GM10248 (cell line): ENCODE measurements at regions not wholly inside any gene's neighbourhood (a gene's known extent, or its start where the extent isn't known, plus 50 kb on each side); places are given as distances from the start of the nearest gene placed in this dataset.

Experiments
- CTCF ChIA-PET: fragments of 300-600 bp; sonication (Branson Sonifier 250); formaldehyde crosslinking; extraction: SDS; loops from one replicate; lab custom pipeline; 2021; ENCODE audit warnings: antibody characterized with exemption; lab: Yijun Ruan, JAX
- POLR2A ChIA-PET: fragments of 350-650 bp; sonication (Branson Sonifier 250); formaldehyde crosslinking; extraction: SDS; loops from one replicate; lab custom pipeline; 2020; ENCODE audit warnings: antibody characterized with exemption; lab: Yijun Ruan, JAX
- DNase-seq: peaks from one replicate; pipeline ENCODE4 v3.0.0; 2012; ENCODE audit errors: extremely low spot score
- TF ChIP-seq, protein P1 (sequence below): IDR thresholded peaks from 2 replicates; pipeline ENCODE4 v1.5.1; 2012; ENCODE audit warnings: mild to moderate bottlenecking, low read depth; ENCODE audit errors: extremely low read depth, missing control alignments, control extremely low read depth

DNA sequence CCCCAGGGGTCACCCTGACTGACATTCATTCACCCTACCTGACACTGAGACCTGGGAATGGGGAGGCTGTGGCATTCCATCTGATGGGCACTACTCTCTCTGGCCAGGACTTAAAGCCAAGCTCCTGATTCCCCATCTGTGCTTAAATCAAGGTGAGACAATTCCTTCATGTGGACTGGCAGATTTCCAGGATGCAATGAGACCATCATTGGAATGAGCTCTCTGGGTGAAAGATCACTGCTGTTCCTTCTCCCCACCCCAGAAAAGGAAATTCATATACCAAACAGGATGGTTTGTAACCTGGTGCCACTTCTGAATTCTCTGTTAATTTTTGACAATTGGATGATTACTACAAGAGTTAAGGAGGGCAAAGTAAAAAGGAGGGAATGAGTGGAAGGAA, 354.8 kb downstream of the MID1IP1 start:
- POLR2A ChIA-PET: no interaction called here
- TF ChIP-seq, protein P1, sequence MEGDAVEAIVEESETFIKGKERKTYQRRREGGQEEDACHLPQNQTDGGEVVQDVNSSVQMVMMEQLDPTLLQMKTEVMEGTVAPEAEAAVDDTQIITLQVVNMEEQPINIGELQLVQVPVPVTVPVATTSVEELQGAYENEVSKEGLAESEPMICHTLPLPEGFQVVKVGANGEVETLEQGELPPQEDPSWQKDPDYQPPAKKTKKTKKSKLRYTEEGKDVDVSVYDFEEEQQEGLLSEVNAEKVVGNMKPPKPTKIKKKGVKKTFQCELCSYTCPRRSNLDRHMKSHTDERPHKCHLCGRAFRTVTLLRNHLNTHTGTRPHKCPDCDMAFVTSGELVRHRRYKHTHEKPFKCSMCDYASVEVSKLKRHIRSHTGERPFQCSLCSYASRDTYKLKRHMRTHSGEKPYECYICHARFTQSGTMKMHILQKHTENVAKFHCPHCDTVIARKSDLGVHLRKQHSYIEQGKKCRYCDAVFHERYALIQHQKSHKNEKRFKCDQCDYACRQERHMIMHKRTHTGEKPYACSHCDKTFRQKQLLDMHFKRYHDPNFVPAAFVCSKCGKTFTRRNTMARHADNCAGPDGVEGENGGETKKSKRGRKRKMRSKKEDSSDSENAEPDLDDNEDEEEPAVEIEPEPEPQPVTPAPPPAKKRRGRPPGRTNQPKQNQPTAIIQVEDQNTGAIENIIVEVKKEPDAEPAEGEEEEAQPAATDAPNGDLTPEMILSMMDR: no peak
- DNase-seq: no peak
- CTCF ChIA-PET: no interaction called here

DNA sequence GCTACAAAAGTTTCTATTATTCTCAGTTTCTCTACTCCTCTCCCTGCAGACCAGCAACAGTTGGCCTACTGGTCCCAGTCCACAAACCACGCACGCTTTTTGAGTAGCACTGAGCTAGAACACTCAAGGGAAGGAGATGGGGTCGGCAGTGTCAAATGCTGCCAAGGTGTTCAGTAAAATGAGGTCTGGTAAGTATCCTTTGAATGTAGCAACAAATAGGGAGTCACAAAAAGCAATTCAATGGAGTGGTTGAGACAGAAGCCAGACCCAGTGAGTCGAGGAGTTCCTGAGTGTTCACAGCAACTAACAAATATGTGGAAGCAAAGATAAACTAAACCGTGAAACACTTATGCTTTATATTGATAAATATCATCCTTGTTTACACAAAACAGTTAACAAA, 355.7 kb downstream of the MID1IP1 start:
- TF ChIP-seq, protein P1: no peak
- DNase-seq: no peak
- POLR2A ChIA-PET: no interaction called here
- CTCF ChIA-PET: no interaction called here

DNA sequence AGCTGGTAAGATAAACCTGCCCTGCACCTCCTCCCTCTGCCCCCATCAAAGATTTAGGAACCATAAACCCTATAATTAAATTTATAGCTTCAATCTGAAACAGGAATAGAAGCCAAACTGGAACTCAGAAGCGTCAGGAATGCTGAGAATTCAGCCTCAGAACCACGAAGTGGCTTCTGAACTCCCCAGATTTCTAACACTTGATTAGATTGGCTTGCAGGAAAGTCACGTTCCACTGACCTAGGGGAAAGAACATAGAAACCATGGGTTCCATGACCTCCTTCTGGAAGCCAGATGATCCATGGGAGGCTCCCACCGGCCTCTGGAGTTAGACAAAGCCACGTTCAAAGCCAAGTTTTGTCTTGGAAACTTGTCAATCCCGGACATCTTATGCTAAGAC, 356.5 kb downstream of the MID1IP1 start:
- POLR2A ChIA-PET: no interaction called here
- TF ChIP-seq, protein P1: no peak
- DNase-seq: no peak
- CTCF ChIA-PET: interaction anchor here (0.8 kb wide), 1 partner anchor 8 kb away, joined by 3 read pairs; no protein-coding TSS in a partner anchor

DNA sequence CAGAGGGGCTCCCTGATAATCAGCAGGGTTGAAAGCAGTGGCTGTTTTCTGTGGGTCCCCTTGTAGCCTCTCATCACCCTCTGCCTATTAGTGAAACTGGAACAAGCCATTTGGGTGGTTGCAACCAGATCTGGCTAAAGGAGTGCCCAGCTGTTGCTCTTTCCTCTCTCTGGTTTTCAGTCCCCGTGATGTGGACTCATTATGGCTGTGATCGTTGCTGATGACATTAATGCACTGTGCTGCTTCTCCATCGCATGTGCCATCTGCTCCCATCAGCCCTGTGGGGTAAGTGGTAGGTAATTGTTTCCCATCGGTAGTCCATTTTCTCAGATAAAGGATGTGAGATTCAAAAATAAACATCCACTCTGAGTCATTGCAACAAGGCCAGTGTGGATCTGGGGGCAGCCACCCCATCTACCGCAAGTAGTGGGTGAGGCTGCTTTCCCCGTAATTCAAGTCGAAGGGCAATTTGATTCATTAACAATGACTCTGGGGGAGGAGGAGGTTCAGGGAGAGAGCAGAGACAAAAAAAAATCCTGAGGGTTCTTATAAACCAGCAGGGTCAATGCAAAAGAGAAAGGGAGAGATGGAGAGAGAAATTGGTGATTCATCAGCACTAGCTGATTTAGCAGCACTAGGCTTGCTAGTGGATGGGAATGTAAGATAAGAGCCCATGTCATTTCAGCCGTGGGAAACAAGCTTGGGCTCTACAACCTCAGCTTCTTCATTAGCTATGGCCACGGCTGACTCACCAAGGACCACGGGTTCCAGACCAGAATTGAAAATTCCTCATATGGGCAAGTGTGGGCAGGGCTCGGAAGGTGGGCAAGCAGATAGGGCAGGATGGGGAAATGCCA, 357.8 kb downstream of the MID1IP1 start:
- TF ChIP-seq, protein P1: no peak
- DNase-seq: no peak
- POLR2A ChIA-PET: no interaction called here
- CTCF ChIA-PET: interaction anchor here (1.0 to 2.1 kb wide), 6 partner anchors 8 to 494 kb away, joined by 3 to 9 read pairs (median 4); no protein-coding TSS in a partner anchor

DNA sequence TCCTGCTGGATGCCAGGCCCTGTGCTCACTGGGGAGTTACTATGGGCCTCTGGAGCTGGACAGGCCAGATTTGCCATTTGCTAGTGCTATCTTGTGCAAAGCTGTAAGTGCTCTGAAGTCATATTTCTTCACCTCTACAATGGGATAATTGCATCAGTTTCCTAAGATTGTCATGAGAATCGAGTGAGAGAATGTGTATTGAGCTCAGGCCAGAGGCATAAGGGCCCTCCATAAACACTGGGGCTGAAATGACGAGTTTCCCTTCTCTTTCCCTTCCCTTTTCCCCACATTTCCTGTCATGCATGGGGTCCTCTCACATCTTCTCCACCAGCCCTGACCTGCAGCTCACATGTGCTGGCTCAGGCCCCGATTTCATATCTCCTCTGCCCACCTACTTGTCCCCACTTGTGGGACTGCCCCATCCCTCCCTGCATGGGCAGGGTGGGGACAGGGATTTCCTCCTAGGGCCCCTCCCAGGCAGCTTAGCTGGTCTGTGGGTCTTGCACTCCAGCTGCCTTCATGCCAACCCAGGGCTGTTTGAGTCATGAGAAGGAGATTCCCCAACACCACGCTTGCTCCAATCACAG, 358.8 kb downstream of the MID1IP1 start:
- CTCF ChIA-PET: interaction anchor here (1.0 to 2.1 kb wide), 9 partner anchors 9 to 495 kb away, joined by 3 to 9 read pairs (median 3); no protein-coding TSS in a partner anchor
- no peak for DNase-seq
- TF ChIP-seq, protein P1: no peak
- POLR2A ChIA-PET: no interaction called here

DNA sequence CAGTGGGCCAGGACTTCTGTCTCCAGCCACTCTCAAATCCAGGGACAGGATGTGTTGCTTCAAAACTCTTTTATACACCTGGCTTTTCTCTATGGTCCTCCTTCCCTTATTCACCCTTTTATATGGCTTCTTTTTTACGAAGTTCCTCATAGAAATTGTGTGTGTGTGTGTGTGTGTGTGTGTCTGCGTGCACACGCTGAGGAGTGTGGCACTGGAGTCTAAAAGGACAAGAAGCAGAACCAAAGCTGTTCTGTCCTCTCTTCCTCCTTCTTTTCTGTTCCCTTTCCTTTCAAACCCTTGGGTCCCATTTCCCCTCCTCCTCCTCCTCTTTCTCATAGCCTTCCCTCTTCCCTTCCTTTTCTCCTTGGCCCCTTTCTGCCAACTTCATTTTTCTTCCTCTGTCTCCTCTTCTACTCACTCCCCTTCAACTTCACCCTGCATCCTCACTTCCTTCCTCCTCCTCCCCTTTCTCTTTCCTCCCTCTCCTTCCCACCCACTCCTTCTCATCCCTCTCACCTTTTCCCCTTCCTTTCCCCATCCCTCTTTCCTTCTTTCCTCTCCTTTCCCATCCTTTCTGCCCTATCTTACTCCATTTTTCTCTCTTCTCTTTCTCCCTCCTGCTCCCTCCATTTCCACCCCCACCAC, 360.5 kb downstream of the MID1IP1 start:
- TF ChIP-seq, protein P1: no peak
- ChIA-PET CTCF (interaction anchor here (1.6 to 3.1 kb wide), 4 partner anchors 9 to 139 kb away, joined by 3 to 12 read pairs (median 6); no protein-coding TSS in a partner anchor), POLR2A (no interaction called here)
- DNase-seq: no peak
